Thyroid gland (tissue), 4 donors: ENCODE measurements at regions not wholly inside any gene's neighbourhood (a gene's known extent, or its start where the extent isn't known, plus 50 kb on each side); places are given as distances from the start of the nearest gene placed in this dataset.
A peak's percentile ranks its signal among the peaks of the same experiment; 100 is the strongest.
"Not testable (repeated sequence)": the region's sequence is repeated elsewhere in the genome, so short reads cannot be mapped to it uniquely, and the experiment has no call there.

Experiments used
- DNase-seq, 2 donors: peaks; one replicate each; pipeline ENCODE4 v3.0.0-alpha.2; 2019
- H3K27ac ChIP-seq, 3 donors: fragments of 200-600 bp; sonication (generic); 1 replicate in 2 of 3; 2 replicates in 1 of 3; pipeline ENCODE4 v1.5.1; 2016 to 2019; ENCODE audit warnings: mild to moderate bottlenecking in 1 of 3, moderate library complexity in 1 of 3
- H3K27me3 ChIP-seq: fragments of 200-600 bp; sonication (generic); one replicate; pipeline ENCODE4 v1.5.1; 2019
- H3K36me3 ChIP-seq, 2 donors: fragments of 200-600 bp; sonication (generic); one replicate each; pipeline ENCODE4 v1.5.1; 2016 to 2019
- H3K4me1 ChIP-seq, 2 donors: fragments of 200-600 bp; sonication (generic); one replicate each; pipeline ENCODE4 v1.5.1; 2017 to 2019
- H3K4me3 ChIP-seq, 3 donors: fragments of 200-600 bp; sonication (generic); replicated peaks in 1 of 3; 1 replicate in 2 of 3; 2 replicates in 1 of 3; pipeline ENCODE4 v1.5.1; 2016; ENCODE audit warnings: mild to moderate bottlenecking in 1 of 3
- H3K9me3 ChIP-seq: fragments of 200-600 bp; sonication (generic); one replicate; pipeline ENCODE4 v1.5.1; 2017
- POLR2A ChIP-seq, 2 donors: fragments of 450-650 bp; IDR thresholded peaks; one replicate each; pipeline ENCODE4 v1.6.1; 2017; ENCODE audit warnings: antibody characterized with exemption in 2 of 2, mild to moderate bottlenecking in 2 of 2, moderate library complexity in 1 of 2
- WGBS, 2 donors: methylation state at CpG; one replicate each; pipeline ENCODE4 v1.1.5; 2017; 5-methylcytosine and 5-hydroxymethylcytosine counted together
- intact Hi-C: fragments of 100-400 bp; cut with DNase I; formaldehyde crosslinking; loops from one replicate; pipeline ENCODE4 v1.15.1; 2023
- TF ChIP-seq, protein P1 (sequence below), 6 experiments: fragments of 200-600 bp in 3 of 6; fragments of 450-650 bp in 3 of 6; sonication (generic) in 3 of 6; IDR thresholded peaks; one replicate each; pipeline ENCODE4 v1.5.1; 2016 to 2019; ENCODE audit warnings: antibody characterized with exemption in 6 of 6, mild to moderate bottlenecking in 2 of 6, inconsistent platforms in 1 of 6, moderate library complexity in 1 of 6

DNA sequence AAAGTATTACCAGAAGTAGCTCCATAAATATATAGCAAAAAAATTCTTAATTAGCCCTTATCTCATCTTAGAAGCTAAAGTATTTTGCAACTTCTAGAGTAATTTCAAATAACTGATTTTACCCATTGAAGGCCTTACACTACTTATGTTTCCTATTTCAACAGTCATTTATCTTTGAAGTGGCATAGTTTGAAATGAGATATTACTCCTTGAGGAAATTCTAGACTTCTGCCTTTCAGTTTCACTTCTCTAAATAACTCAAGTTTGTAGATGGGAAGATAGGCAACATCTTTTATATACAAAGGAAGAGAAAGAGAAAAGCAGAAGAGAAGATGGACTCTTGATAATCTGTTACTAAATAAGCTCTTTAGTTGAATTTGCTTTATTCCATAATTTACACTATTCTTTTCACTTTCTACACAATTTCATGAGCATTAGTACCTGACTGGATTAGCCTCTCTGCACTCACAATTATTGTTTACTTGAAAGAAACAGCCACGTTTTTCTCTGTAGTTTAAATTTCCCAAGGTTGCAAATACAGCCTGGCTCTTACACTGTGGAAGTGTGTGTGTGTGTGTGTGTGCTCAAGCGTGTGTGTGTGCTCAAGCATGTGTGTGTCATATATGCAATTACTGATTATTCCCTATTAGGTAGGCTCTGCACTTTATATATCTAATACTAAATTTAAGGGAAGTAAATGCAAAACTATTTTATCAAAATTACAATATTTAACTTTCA is 60.6 kb upstream of the EMB start:
- Histone ChIP-seq H3K4me1 (no peaks in the 10 kb centered on the region), H3K27me3 (no peaks in the 10 kb centered on the region), H3K9me3 (no peaks in the 10 kb centered on the region), H3K4me3 (no peak overlapping the region), H3K36me3 (no peaks in the 10 kb centered on the region), H3K27ac (no peak overlapping the region)
- intact Hi-C loops: no loop called here
- 37% methylated on average over 2 of the region's 2 CpGs for WGBS, 2 donors
- no peak for DNase-seq
- TF ChIP-seq, protein P1, sequence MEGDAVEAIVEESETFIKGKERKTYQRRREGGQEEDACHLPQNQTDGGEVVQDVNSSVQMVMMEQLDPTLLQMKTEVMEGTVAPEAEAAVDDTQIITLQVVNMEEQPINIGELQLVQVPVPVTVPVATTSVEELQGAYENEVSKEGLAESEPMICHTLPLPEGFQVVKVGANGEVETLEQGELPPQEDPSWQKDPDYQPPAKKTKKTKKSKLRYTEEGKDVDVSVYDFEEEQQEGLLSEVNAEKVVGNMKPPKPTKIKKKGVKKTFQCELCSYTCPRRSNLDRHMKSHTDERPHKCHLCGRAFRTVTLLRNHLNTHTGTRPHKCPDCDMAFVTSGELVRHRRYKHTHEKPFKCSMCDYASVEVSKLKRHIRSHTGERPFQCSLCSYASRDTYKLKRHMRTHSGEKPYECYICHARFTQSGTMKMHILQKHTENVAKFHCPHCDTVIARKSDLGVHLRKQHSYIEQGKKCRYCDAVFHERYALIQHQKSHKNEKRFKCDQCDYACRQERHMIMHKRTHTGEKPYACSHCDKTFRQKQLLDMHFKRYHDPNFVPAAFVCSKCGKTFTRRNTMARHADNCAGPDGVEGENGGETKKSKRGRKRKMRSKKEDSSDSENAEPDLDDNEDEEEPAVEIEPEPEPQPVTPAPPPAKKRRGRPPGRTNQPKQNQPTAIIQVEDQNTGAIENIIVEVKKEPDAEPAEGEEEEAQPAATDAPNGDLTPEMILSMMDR (IDR thresholded peaks at IDR 0.05): no peak
- TF ChIP-seq POLR2A (IDR thresholded peaks at IDR 0.05): no peak

GRCh38 chr5:50513028-50513457 is 72.0 kb upstream of the EMB start:
- H3K36me3 ChIP-seq, H3K27ac ChIP-seq, H3K4me1 ChIP-seq, DNase-seq, intact Hi-C loops, H3K27me3 ChIP-seq, H3K9me3 ChIP-seq, H3K4me3 ChIP-seq: not testable (repeated sequence)
- TF ChIP-seq, protein P1 (IDR thresholded peaks at IDR 0.05): peak in 3 of 6 experiments; percentile 21 to 55 (median 50)

GRCh38 chr5:50521060-50521459 is 80.0 kb upstream of the EMB start:
- intact Hi-C loops: not testable (repeated sequence)
- peak; percentile 51 to 62 for DNase-seq

GRCh38 chr5:50527514-50528060 is 86.5 kb upstream of the EMB start:
- H3K36me3 ChIP-seq, H3K9me3 ChIP-seq, H3K4me1 ChIP-seq, H3K27me3 ChIP-seq, DNase-seq, H3K27ac ChIP-seq, intact Hi-C loops, H3K4me3 ChIP-seq: not testable (repeated sequence)
- 65 to 69% methylated on average over 3 of the region's 3 CpGs for WGBS, 2 donors

More at GRCh38 chr5:50521060-50521459, 80.0 kb upstream of the EMB start:
- not testable (repeated sequence) for H3K9me3 ChIP-seq, H3K27me3 ChIP-seq, H3K4me3 ChIP-seq, H3K36me3 ChIP-seq
- peaks cover 0 to 15% of the 10 kb centered on the region in 2 donors for H3K4me1 ChIP-seq
- peak overlapping the region in 1 of 3 donors; percentile 36 for H3K27ac ChIP-seq

- no peak overlapping the region for H3K4me3 ChIP-seq
- no peaks in the 10 kb centered on the region for H3K36me3 ChIP-seq
- intact Hi-C loops: no loop called here
- H3K9me3 ChIP-seq: no peaks in the 10 kb centered on the region
- 79 to 80% methylated on average over 6 of the region's 6 CpGs for WGBS, 2 donors
- no peak for DNase-seq
- no peak overlapping the region for H3K27ac ChIP-seq
- H3K27me3 ChIP-seq: no peaks in the 10 kb centered on the region
- no peaks in the 10 kb centered on the region for H3K4me1 ChIP-seq
- TF ChIP-seq, protein P1 (IDR thresholded peaks at IDR 0.05): no peak
- no peak for TF ChIP-seq POLR2A (IDR thresholded peaks at IDR 0.05)
Observed at GRCh38 chr5:50535393-50535792, 94.3 kb upstream of the EMB start.

- H3K9me3 ChIP-seq, intact Hi-C loops: not testable (repeated sequence)
- 82 to 89% methylated on average over 1 of the region's 1 CpG for WGBS, 2 donors
Observed at GRCh38 chr5:50537534-50537933, 96.4 kb upstream of the EMB start.

More at GRCh38 chr5:50537534-50537933, 96.4 kb upstream of the EMB start:
- not testable (repeated sequence) for DNase-seq, H3K27ac ChIP-seq, H3K4me3 ChIP-seq, H3K4me1 ChIP-seq, H3K36me3 ChIP-seq, H3K27me3 ChIP-seq
